ENCODE measurements at regions not wholly inside any gene's neighbourhood (a gene's known extent, or its start where the extent isn't known, plus 50 kb on each side); places are given as distances from the start of the nearest gene placed in this dataset.

DNA sequence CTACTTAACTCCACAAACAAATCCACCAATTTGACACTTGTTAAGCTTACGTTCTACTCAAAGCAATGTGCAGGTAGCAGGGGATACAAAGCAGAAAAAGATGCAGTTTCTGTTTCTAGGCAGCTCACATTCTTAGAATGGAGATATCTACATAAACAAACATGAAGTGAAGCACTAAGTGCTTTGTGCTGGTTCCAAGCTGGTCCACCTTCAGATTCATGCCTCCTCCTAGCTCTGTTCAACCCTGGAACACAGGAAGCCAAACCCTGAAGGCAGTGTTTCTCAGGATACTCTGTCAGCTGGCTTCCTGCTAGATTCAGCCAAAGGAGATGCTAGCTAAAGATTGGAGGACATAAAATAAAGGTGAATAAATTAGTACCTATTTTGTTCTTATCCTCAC is 55.3 kb upstream of the NOL4 start:
- Mint-ChIP-seq H3K36me3 (no peaks in the 10 kb centered on the region), H3K4me1 (no peaks in the 10 kb centered on the region), H3K4me3 (no peak overlapping the region), H3K27me3 (ENCODE audit: low read depth in 3 of 3) (peaks cover 0 to 3% (median 0%) of the 10 kb centered on the region in 3 donors), H3K9me3 (peaks cover 0 to 5% (median 0%) of the 10 kb centered on the region in 6 donors), H3K27ac (no peak overlapping the region)
- no peak for DNase-seq

DNA sequence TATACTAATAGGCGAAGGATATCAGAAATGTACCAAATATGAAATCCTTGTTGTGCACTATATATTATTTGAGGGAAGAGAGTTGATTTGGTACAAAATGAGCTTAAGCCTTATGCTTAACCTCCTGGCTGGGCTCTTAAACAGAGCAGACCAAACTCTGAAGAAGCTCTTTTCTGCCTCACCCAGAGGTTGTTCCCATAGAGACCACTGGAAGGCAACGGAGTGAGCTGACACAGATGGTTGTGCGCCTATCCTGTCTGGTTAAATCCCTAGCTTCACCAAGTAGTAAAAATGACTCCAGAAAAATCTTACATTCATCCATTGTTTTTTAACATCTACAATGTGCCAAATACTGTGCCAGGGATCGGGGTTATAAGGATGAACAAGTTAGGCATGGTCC is 55.9 kb upstream of the NOL4 start:
- Mint-ChIP-seq H3K4me3 (no peak overlapping the region), H3K36me3 (no peaks in the 10 kb centered on the region), H3K9me3 (peaks cover 0 to 5% (median 0%) of the 10 kb centered on the region in 6 donors), H3K27me3 (ENCODE audit: low read depth in 3 of 3) (peaks cover 0 to 3% (median 0%) of the 10 kb centered on the region in 3 donors), H3K4me1 (no peaks in the 10 kb centered on the region), H3K27ac (no peak overlapping the region)
- DNase-seq: no peak

DNA sequence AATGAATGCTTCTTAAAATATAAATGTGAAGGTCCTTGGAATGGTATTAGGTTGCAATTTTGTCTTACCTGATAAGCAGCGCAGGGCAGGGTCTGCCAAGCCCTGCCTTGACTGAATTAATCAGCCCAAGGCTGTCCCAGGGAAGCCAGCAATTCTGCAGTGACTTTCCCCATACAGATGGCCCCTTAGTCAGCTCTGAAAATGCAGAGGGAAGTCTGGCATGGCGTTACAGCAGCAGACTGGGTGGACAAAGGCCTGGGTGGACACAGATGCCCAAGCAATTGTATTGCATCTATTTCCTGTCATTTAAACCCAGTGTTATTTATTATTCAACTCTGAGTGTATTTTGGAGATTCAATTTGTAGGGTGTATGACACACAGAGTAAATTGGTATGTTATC is 56.6 kb upstream of the NOL4 start:
- no peak overlapping the region for H3K27ac Mint-ChIP-seq
- H3K4me1 Mint-ChIP-seq: no peaks in the 10 kb centered on the region
- H3K27me3 Mint-ChIP-seq (ENCODE audit: low read depth in 3 of 3): peaks cover 0 to 3% (median 0%) of the 10 kb centered on the region in 3 donors
- H3K36me3 Mint-ChIP-seq: peaks cover 0 to under 1% (median 0%) of the 10 kb centered on the region in 3 donors
- no peak overlapping the region for H3K4me3 Mint-ChIP-seq
- no peak for DNase-seq
- H3K9me3 Mint-ChIP-seq: peaks cover 0 to 7% (median under 1%) of the 10 kb centered on the region in 6 donors

DNA sequence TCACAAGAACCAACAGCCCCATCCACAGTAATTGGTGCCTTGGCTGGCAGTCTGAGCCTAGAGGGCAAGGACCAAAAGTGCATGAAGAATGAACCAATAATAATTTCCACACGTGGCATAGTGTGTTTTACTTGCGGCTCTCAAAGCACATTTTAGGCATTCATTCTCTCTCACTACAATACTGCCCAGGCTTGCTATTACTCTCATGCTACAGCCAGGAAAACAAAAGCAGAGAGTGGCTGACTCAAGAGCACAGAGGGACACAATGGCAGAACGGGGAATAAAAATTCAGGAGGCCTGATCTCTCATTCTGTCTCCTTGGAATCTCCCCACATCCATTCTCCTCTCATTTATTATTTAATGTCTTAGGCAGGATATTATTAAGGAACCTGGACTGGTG is 57.0 kb upstream of the NOL4 start:
- H3K27me3 Mint-ChIP-seq (ENCODE audit: low read depth in 3 of 3): peaks cover 0 to 3% (median 0%) of the 10 kb centered on the region in 3 donors
- no peaks in the 10 kb centered on the region for H3K4me1 Mint-ChIP-seq
- H3K4me3 Mint-ChIP-seq: no peak overlapping the region
- H3K36me3 Mint-ChIP-seq: peaks cover 0 to 5% (median 0%) of the 10 kb centered on the region in 3 donors
- peaks cover 0 to 11% (median 1%) of the 10 kb centered on the region in 6 donors for H3K9me3 Mint-ChIP-seq
- no peak overlapping the region for H3K27ac Mint-ChIP-seq
- no peak for DNase-seq

DNA sequence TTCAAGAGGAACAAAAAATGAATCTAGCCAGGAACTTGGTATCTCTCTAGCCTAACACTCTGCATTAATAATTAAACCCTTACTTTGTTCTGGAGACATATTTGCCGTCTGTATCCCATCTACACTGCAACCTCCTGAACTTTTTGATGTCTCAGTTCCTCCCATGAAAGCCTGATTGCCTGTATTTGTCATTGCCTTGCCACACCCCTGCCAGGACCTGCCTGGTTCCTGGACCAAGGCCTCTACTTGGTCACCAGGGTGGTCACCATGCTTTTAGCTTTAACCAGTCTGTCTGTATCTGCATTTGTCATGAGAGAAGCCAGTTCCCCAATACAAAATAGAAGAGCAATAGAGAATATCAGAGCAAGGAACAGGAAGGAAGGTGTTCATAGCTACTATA is 58.8 kb upstream of the NOL4 start:
- H3K27ac Mint-ChIP-seq: no peak overlapping the region
- H3K27me3 Mint-ChIP-seq (ENCODE audit: low read depth in 3 of 3): peaks cover 0 to 4% (median 0%) of the 10 kb centered on the region in 3 donors
- DNase-seq: no peak
- no peaks in the 10 kb centered on the region for H3K4me1 Mint-ChIP-seq
- peaks cover 0 to 6% (median 0%) of the 10 kb centered on the region in 3 donors for H3K36me3 Mint-ChIP-seq
- H3K9me3 Mint-ChIP-seq: peaks cover 0 to 25% (median 4%) of the 10 kb centered on the region in 6 donors
- H3K4me3 Mint-ChIP-seq: no peak overlapping the region

DNA sequence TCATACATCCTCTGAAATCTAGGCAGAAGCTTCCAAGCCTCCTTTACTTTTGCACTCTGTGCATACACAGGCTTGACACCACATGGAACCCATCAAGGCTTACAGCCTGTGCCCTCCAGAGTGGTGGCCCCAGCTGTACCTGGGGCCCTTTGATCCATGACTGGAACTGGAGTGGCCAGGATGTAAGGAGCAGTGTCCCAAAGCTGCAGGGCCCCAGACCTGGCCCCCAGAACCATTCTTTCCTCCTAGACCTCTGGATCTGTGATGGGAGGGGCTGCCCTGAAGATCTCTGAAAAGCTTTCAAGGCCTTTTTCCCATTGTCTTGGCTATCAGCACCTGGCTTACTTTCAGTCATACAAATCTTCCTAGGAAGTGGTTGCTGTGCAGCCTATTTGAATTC is 63.1 kb upstream of the NOL4 start:
- DNase-seq: no peak
- H3K27me3 Mint-ChIP-seq (ENCODE audit: low read depth in 3 of 3): peaks cover 0 to 4% (median 3%) of the 10 kb centered on the region in 3 donors
- H3K9me3 Mint-ChIP-seq: peaks cover 0 to 42% (median 9%) of the 10 kb centered on the region in 6 donors
- H3K27ac Mint-ChIP-seq: no peak overlapping the region
- no peaks in the 10 kb centered on the region for H3K4me1 Mint-ChIP-seq
- H3K36me3 Mint-ChIP-seq: peaks cover 0 to 6% (median 0%) of the 10 kb centered on the region in 3 donors
- H3K4me3 Mint-ChIP-seq: no peak overlapping the region

DNA sequence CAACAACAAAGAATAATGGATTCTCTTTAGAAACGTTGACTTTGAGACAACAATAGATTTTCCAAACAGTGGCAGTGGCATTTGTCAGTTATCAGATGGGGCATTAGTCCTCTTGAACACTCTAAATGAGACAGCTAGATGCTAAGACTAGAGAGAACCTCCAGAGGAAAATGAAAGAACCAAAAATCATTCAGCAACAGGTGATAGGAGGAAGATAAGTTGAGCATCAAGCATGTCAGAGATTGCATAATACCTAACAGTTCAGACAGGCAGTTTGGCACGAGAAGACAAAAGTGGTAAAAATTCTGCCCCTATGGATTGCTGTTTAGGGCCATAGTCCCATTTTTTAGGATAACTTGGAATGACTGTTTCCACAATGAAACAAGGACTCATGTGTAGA is 67.9 kb upstream of the NOL4 start:
- Mint-ChIP-seq H3K4me3 (no peak overlapping the region), H3K4me1 (no peaks in the 10 kb centered on the region), H3K9me3 (peaks cover 0 to 30% (median 6%) of the 10 kb centered on the region in 6 donors), H3K27me3 (ENCODE audit: low read depth in 3 of 3) (peaks cover 0 to 3% (median 0%) of the 10 kb centered on the region in 3 donors), H3K36me3 (no peaks in the 10 kb centered on the region), H3K27ac (no peak overlapping the region)
- no peak for DNase-seq

DNA sequence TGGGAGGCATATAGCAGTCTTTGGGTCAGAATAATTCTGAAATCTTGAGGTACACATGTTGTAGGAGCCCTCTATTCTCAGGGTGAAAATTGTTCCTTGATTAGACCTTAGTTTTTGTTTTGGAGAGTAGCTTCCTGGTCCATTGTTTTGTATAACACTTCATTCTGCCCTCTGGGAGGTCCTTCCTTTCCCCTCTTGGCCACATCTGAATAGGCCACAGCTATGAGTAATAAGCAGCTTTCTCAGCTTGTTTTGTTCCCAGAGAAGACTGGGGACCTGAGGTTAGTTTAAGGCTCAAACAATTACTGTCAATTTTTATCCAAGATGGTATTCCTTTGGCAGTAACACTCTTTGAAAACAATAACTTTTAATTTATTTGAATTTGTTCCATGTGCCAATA is 72.6 kb upstream of the NOL4 start:
- no peaks in the 10 kb centered on the region for H3K4me1 Mint-ChIP-seq
- no peak overlapping the region for H3K27ac Mint-ChIP-seq
- H3K36me3 Mint-ChIP-seq: no peaks in the 10 kb centered on the region
- DNase-seq: no peak
- peaks cover 0 to 2% (median 0%) of the 10 kb centered on the region in 3 donors for H3K27me3 Mint-ChIP-seq (ENCODE audit: low read depth in 3 of 3)
- peaks cover 2 to 23% (median 9%) of the 10 kb centered on the region in 6 donors for H3K9me3 Mint-ChIP-seq
- H3K4me3 Mint-ChIP-seq: no peak overlapping the region

DNA sequence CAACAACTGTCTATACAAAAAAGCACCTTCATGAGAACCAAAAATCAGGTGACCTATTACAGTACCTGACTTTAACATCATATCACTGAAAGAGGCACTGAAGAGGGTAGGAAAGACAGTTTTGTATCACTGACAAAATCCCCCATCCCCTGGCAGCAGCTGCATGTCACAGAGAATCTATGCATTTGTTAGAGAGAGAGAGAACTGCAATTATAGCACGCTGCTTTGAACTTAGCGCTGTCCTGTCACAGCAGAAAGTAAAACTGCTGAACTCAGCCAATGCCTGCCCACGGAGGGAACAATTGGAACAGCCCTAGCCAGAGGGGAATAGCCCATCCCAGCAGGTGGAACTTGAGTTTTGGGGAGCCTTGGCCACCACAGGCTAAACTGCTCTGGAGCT is 75.1 kb upstream of the NOL4 start:
- peaks cover 4 to 36% (median 11%) of the 10 kb centered on the region in 6 donors for H3K9me3 Mint-ChIP-seq
- H3K27me3 Mint-ChIP-seq (ENCODE audit: low read depth in 3 of 3): peaks cover 0 to 2% (median 0%) of the 10 kb centered on the region in 3 donors
- H3K36me3 Mint-ChIP-seq: no peaks in the 10 kb centered on the region
- DNase-seq: no peak
- no peaks in the 10 kb centered on the region for H3K4me1 Mint-ChIP-seq
- H3K4me3 Mint-ChIP-seq: no peak overlapping the region
- H3K27ac Mint-ChIP-seq: no peak overlapping the region

DNA sequence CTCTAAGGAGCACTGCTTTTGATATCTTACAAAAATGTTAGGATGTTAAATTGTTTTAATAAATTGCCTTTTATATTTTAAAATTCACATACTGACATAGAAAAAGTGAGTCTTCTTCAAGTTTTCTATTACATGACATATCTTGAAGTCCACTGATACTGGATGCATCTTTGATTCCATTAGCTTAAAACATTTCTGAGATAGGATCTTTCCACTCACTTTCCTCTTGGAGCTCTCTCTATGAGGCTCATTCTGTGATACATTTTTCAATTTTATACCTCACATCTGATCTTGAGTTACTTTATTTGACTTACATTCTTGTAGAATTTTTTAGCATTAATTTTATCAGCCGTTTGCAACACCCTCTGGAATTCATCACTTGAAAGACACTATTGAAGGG is 86.8 kb upstream of the NOL4 start:
- Mint-ChIP-seq H3K27me3 (ENCODE audit: low read depth in 3 of 3) (no peaks in the 10 kb centered on the region), H3K9me3 (peaks cover 0 to 11% (median 4%) of the 10 kb centered on the region in 6 donors), H3K27ac (no peak overlapping the region), H3K4me3 (no peak overlapping the region), H3K36me3 (peaks cover 0 to 4% (median 0%) of the 10 kb centered on the region in 3 donors), H3K4me1 (no peaks in the 10 kb centered on the region)
- DNase-seq: no peak

DNA sequence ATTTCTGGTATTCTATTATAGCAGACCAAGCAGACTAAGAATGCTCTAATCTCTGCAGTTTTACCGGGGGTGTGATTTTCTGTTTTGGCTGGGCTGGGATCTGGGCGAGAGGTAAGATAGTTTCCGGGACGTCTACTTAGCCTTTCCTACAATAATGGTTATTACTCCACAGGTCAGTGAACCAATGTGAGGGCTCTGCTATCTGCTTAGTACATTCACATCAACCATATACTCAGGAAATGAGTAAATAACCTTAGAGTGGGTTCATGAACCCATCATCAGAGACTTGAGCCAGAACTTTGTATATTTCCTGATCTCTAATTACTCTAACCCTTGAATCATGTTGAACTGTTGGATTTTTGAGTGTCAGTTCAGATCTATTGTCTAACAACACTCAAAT is 90.1 kb upstream of the NOL4 start:
- Mint-ChIP-seq H3K4me1 (no peaks in the 10 kb centered on the region), H3K4me3 (no peak overlapping the region), H3K27ac (no peak overlapping the region), H3K27me3 (ENCODE audit: low read depth in 3 of 3) (peaks cover 0 to 2% (median 0%) of the 10 kb centered on the region in 3 donors), H3K36me3 (no peaks in the 10 kb centered on the region), H3K9me3 (peaks cover 0 to 20% (median 3%) of the 10 kb centered on the region in 6 donors)
- DNase-seq: no peak

DNA sequence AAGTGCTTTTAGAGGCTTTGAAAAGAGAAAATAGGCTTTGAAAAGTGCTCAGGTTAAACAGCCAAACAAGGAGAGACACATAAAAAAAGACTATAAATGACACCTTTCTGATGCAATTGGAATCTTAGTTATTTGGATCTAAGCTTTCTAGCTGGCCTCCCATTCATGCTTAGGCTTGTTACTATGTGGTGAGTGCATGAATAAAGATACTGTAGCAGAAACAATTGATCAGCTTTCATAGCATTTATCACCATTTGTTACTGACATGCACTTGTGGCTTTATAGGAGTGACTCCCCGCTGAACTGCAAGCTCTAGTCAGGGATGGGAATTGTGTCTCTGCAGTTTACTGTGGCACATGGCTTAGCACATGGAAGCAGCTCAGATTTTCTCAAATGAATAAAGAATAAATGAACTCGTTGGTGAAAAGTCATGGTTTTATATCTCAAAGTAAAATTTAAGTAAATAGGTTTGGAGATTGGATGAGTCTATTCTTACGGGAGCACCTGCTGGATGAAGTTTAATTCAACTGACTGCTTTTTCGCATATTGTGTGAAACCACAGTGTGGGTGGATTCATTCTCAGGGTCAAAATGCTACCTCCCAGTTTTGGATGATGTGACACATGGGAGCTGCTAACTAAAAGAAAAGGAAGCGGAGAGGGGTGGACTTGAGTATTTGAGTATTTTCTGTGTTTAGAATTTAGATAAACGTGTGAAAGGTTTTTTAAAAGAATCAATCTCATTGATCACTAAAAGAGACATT is 91.1 kb upstream of the NOL4 start:
- Mint-ChIP-seq H3K4me3 (no peak overlapping the region), H3K4me1 (no peaks in the 10 kb centered on the region), H3K27me3 (ENCODE audit: low read depth in 3 of 3) (peaks cover 0 to 2% (median 0%) of the 10 kb centered on the region in 3 donors), H3K9me3 (peaks cover 0 to 20% (median 1%) of the 10 kb centered on the region in 6 donors), H3K36me3 (no peaks in the 10 kb centered on the region), H3K27ac (no peak overlapping the region)
- no peak for DNase-seq

DNA sequence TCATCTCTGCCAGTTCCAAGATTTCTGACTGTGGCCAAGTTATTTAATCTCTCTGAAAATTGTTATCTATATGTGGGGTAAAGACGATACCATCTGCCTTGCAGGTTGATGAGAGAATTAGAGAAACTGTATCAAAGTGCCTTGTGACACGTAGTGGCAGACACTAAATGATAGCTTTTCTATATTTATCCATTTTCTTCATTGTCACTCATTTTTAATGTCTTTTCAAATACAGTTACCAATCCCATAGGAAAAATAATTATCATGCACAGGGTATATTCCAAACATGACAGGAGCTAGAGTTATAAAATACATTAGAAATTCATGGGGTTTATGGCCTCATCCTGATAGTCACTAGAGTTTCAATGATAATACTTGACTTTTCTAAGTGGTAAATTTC is 95.6 kb upstream of the NOL4 start:
- no peak overlapping the region for H3K4me3 Mint-ChIP-seq
- no peaks in the 10 kb centered on the region for H3K4me1 Mint-ChIP-seq
- H3K36me3 Mint-ChIP-seq: no peaks in the 10 kb centered on the region
- H3K27ac Mint-ChIP-seq: no peak overlapping the region
- peaks cover 0 to 2% (median 0%) of the 10 kb centered on the region in 3 donors for H3K27me3 Mint-ChIP-seq (ENCODE audit: low read depth in 3 of 3)
- peaks cover 0 to 20% (median 3%) of the 10 kb centered on the region in 6 donors for H3K9me3 Mint-ChIP-seq
- DNase-seq: no peak

DNA sequence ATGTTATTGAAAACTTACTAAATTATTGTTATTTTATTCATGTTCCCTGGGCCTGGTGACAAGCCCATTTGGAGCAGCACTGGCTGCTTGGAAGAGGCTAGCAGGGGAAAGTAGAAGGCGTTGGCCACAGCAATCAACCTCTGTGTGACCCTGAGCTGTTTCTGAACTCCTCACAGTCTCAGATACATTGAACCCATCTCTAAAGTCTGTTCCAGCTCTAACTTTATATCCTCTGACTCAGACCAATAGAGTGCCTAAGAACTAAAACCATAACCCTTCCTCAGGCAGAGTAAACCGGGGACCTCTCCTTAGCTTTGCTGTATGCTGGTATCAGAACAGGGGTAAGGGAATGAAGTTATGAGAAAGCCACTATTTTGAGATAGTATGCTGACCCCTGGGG is 96.4 kb upstream of the NOL4 start:
- H3K4me3 Mint-ChIP-seq: no peak overlapping the region
- no peaks in the 10 kb centered on the region for H3K36me3 Mint-ChIP-seq
- H3K27me3 Mint-ChIP-seq (ENCODE audit: low read depth in 3 of 3): peaks cover 0 to 2% (median 0%) of the 10 kb centered on the region in 3 donors
- H3K27ac Mint-ChIP-seq: no peak overlapping the region
- H3K4me1 Mint-ChIP-seq: no peaks in the 10 kb centered on the region
- no peak for DNase-seq
- H3K9me3 Mint-ChIP-seq: peaks cover 0 to 20% (median 7%) of the 10 kb centered on the region in 6 donors
